ENCODE measurements at regions not wholly inside any gene's neighbourhood (a gene's known extent, or its start where the extent isn't known, plus 50 kb on each side); places are given as distances from the start of the nearest gene placed in this dataset.
"Not testable (repeated sequence)": the region's sequence is repeated elsewhere in the genome, so short reads cannot be mapped to it uniquely, and the experiment has no call there.

GRCh38 chr2:5592916-5593315, 99.3 kb upstream of the SOX11 start:
- DNase-seq: no peak

GRCh38 chr2:5594249-5594695, 97.9 kb upstream of the SOX11 start:
- no peak for DNase-seq

GRCh38 chr2:5596868-5597267, 95.3 kb upstream of the SOX11 start:
- no peak for DNase-seq

GRCh38 chr2:5598156-5598555, 94.0 kb upstream of the SOX11 start:
- no peak for DNase-seq

GRCh38 chr2:5609201-5609600, 83.0 kb upstream of the SOX11 start:
- no peak for DNase-seq

- DNase-seq: no peak
These were observed 79.5 kb upstream of the SOX11 start for GRCh38 chr2:5612666-5613065.

- no peak for DNase-seq
These were observed 76.2 kb upstream of the SOX11 start for GRCh38 chr2:5616019-5616418.

- DNase-seq: no peak
These were observed 74.8 kb upstream of the SOX11 start for GRCh38 chr2:5617358-5617757.

GRCh38 chr2:5617796-5618195, 74.4 kb upstream of the SOX11 start:
- DNase-seq: no peak

- DNase-seq: no peak
These were observed 73.9 kb upstream of the SOX11 start for GRCh38 chr2:5618271-5618670.

- not testable (repeated sequence) for DNase-seq
These were observed 66.6 kb upstream of the SOX11 start for GRCh38 chr2:5625556-5626065.

- not testable (repeated sequence) for DNase-seq
These were observed 63.7 kb upstream of the SOX11 start for GRCh38 chr2:5628484-5628883.

GRCh38 chr2:5629510-5629909, 62.7 kb upstream of the SOX11 start:
- DNase-seq: not testable (repeated sequence)

- DNase-seq: not testable (repeated sequence)
These were observed 55.1 kb upstream of the SOX11 start for GRCh38 chr2:5637051-5637450.

All from NCI-H1092 treated with DMSO at 0.1 percent for 48 hours (cell line).